ENCODE measurements at regions not wholly inside any gene's neighbourhood (a gene's known extent, or its start where the extent isn't known, plus 50 kb on each side); places are given as distances from the start of the nearest gene placed in this dataset.
"Not testable (repeated sequence)": the region's sequence is repeated elsewhere in the genome, so short reads cannot be mapped to it uniquely, and the experiment has no call there.

DNA sequence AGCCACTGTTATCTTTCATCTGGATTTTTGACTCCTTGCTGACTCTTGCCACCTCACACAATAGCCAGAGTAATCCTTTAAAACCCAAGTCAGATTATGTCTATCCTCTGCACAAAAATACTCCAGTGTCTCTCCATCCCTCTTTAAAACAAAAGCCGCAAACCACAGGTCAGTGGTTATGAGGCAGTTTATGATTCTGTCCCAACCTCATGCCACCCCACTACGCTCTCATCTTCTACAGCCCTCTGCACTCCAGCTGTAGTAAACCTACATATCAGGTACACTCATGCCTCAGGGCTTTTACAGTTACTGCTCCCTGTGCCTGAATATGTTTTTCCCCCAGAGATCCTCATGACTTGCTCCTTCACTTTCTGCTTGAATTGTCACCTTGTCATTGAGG lies 113.6 kb downstream of the PRR15 start:
- DNase-seq; H3K36me3 ChIP-seq (ENCODE audit: insufficient read depth, low read length); H3K9me2 ChIP-seq (replicated peaks; ENCODE audit: insufficient read depth, low read length); H2AFZ ChIP-seq (ENCODE audit: low read length); H4K20me1 ChIP-seq (ENCODE audit: insufficient read depth, low read depth, low read length); H3K4me1 ChIP-seq (ENCODE audit: low read length); H3K9ac ChIP-seq (ENCODE audit: low read length); H3K79me2 ChIP-seq (ENCODE audit: low read length); H3K4me2 ChIP-seq (ENCODE audit: low read depth, low read length, poor library complexity, severe bottlenecking); H3K9me3 ChIP-seq (ENCODE audit: low read length); H3K4me3 ChIP-seq (ENCODE audit: low read length); H3K27me3 ChIP-seq (ENCODE audit: low read length); H3K27ac ChIP-seq (ENCODE audit: low read length): not testable (repeated sequence)

DNA sequence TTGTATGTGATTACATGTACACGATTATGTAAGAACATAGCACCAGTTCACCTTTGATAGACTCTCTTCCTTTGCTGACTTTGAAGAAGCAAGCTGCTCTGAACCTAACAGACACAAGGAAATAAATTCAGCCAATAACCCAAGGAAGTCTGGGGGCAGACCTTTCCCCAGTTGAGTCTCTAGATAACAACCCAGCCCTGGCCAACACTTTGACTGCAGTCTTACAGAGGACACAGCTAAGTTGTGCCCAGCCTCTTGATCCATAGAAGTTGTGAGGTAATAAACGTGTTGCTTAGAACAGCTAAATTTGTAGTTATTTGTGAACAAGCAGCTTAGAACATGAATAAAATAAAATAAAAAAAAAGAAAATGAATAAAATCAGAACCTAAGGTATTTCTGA lies 116.3 kb downstream of the PRR15 start:
- not testable (repeated sequence) for H4K20me1 ChIP-seq (ENCODE audit: insufficient read depth, low read depth, low read length); H3K4me1 ChIP-seq (ENCODE audit: low read length); H3K27me3 ChIP-seq (ENCODE audit: low read length); H2AFZ ChIP-seq (ENCODE audit: low read length); H3K27ac ChIP-seq (ENCODE audit: low read length); H3K36me3 ChIP-seq (ENCODE audit: insufficient read depth, low read length); H3K9ac ChIP-seq (ENCODE audit: low read length); DNase-seq; H3K9me2 ChIP-seq (replicated peaks; ENCODE audit: insufficient read depth, low read length); H3K4me2 ChIP-seq (ENCODE audit: low read depth, low read length, poor library complexity, severe bottlenecking); H3K4me3 ChIP-seq (ENCODE audit: low read length); H3K79me2 ChIP-seq (ENCODE audit: low read length); H3K9me3 ChIP-seq (ENCODE audit: low read length)

DNA sequence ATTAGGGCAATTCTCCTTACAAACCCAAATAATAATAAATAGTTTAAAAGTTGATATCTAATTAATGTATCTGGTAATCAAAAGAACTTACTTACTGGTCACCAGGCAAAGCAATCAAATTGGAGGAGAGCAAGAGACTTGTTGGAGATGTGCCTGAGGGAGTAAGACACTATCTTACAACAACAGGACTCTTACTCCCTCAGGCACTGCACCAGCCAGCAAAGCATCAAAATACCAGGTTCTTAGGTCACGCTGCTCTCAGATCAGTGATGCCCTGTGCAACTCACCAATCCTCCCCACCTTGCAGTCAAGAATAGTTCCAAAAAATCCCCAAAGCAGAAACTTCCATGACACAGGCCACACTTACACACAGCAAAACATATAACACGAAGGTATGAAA lies 117.0 kb downstream of the PRR15 start:
- not testable (repeated sequence) for H3K27me3 ChIP-seq (ENCODE audit: low read length); H3K4me2 ChIP-seq (ENCODE audit: low read depth, low read length, poor library complexity, severe bottlenecking); H3K9me3 ChIP-seq (ENCODE audit: low read length); DNase-seq; H2AFZ ChIP-seq (ENCODE audit: low read length); H3K79me2 ChIP-seq (ENCODE audit: low read length); H3K4me3 ChIP-seq (ENCODE audit: low read length); H3K9ac ChIP-seq (ENCODE audit: low read length); H3K9me2 ChIP-seq (replicated peaks; ENCODE audit: insufficient read depth, low read length); H3K27ac ChIP-seq (ENCODE audit: low read length); H4K20me1 ChIP-seq (ENCODE audit: insufficient read depth, low read depth, low read length); H3K4me1 ChIP-seq (ENCODE audit: low read length); H3K36me3 ChIP-seq (ENCODE audit: insufficient read depth, low read length)

DNA sequence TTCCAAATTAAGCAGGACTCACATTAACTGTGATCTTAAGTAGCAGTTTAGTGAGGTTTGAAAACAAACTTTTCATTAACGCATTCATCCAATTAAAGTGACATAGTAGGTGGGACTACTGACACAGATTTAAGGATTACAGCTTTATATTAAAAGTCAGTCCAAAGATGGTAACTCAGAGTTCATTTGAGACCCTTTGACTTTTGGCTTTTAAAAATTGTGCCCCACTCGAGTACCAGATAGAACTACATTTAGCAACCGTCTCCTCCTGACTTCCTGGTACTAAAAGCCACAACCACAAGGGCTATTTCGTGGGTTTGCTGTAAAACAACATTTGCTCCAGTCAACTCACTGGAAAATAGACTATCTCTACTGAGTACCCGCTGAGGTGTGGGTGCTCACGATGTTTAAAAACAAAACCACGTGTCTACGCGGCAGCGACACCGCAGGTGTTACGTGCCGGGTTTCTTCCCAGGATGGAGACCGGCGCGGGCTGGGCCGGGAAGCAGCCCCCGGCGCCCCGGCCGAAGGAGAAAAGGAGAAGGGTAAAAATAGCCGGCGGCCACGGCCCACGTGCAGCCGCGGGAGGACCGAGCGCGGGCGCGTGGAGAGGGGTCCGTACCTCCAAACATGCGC lies 120.6 kb downstream of the PRR15 start:
- H2AFZ ChIP-seq (ENCODE audit: low read length): peak overlapping the region; percentile 89
- not testable (repeated sequence) for H3K9me3 ChIP-seq (ENCODE audit: low read length); H3K4me1 ChIP-seq (ENCODE audit: low read length); DNase-seq; H3K27ac ChIP-seq (ENCODE audit: low read length); H3K27me3 ChIP-seq (ENCODE audit: low read length); H3K79me2 ChIP-seq (ENCODE audit: low read length); H3K9me2 ChIP-seq (replicated peaks; ENCODE audit: insufficient read depth, low read length); H3K36me3 ChIP-seq (ENCODE audit: insufficient read depth, low read length); H4K20me1 ChIP-seq (ENCODE audit: insufficient read depth, low read depth, low read length)
- H3K4me3 ChIP-seq (ENCODE audit: low read length): peak overlapping the region; percentile 76
- peak overlapping the region; percentile 73 for H3K4me2 ChIP-seq (ENCODE audit: low read depth, low read length, poor library complexity, severe bottlenecking)
- H3K9ac ChIP-seq (ENCODE audit: low read length): peak overlapping the region; percentile 64; the same call in 1 of the 2 replicates

DNA sequence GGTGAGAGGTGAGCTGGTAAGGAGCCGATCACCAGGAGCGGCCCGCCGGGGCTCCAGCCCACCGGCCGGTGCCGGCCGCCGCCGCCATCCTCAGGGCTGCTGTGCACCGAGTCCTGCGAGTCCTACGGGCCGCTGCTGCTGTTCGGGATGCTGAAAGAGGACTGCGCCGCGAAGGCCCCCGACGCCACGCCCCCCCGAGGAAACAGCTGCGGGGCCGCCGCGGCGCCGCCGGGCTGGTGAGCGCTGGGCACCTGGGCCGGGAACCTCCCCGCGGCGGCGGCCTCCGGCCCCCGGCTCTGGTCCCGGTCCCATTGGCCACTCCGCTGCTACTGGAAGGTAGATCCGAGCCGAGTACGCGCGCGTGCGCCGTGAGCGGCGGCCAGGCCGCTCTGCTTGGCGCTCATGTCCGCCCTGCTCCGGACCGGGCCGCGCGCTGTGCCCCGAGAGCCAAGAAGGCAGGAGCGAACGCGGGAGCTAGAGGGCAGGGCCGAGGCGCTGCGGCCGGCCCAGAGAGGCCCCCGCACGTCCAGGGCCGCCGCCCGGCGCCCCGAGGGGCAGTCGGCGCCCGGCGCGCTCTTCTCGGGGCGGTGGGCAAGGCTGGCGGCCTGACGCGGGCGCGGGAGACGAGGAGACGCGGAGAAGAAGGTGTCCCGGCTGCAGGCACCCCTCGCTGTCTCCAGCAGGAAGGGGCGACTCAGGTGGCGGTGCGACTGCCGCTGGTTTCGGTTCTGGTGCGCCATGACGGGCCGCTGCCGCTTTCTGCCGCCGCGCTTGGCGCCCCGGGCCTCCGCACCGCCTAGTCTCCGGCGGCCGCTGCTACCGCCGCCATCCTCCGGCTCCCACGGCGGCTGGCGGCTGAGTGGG lies 121.3 kb upstream of the WIPF3 start:
- DNase-seq: peak; percentile 68
- H3K27me3 ChIP-seq (ENCODE audit: low read length): no peaks in the 10 kb centered on the region

DNA sequence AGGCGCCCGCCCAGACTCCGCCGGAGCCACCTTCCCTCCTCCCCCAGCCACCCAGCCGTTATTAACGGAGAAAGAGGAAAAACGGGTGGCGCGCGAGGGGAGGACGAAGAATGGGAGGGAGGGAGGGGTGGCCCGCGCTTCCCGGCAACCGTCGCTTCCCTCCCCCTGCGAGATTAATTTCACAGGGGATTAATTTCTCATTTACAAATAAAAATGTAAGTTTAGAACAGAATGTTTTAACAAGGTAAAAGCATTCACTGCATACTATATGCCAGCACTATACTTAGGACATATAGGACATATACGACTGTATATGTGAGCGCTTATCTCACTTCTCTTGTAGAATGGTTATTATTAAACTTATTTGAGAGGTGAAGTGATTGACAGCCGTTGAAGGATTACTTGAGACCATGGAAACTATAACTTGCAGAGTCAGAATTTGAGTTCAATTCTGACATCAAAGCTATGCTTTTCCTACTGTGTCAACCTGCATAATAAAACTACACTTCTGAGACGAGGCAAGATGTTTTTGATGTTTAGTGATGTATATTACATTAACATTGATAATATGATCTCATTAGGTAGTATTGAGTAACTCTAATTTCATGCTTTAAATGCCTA lies 120.5 kb upstream of the WIPF3 start:
- H3K4me1 ChIP-seq (ENCODE audit: low read length); H3K36me3 ChIP-seq (ENCODE audit: insufficient read depth, low read length); H3K79me2 ChIP-seq (ENCODE audit: low read length); H2AFZ ChIP-seq (ENCODE audit: low read length); H3K9me2 ChIP-seq (replicated peaks; ENCODE audit: insufficient read depth, low read length); DNase-seq; H3K27me3 ChIP-seq (ENCODE audit: low read length); H3K9me3 ChIP-seq (ENCODE audit: low read length); H4K20me1 ChIP-seq (ENCODE audit: insufficient read depth, low read depth, low read length); H3K27ac ChIP-seq (ENCODE audit: low read length): not testable (repeated sequence)
- peak overlapping the region; percentile 76 for H3K4me3 ChIP-seq (ENCODE audit: low read length)
- peak overlapping the region; percentile 73 for H3K4me2 ChIP-seq (ENCODE audit: low read depth, low read length, poor library complexity, severe bottlenecking)
- peak overlapping the region; percentile 64; the same call in 1 of the 2 replicates for H3K9ac ChIP-seq (ENCODE audit: low read length)

More for the DNA sequence above, 121.3 kb upstream of the WIPF3 start:
- Histone ChIP-seq H3K9me2 (replicated peaks; ENCODE audit: insufficient read depth, low read length) (no peaks in the 10 kb centered on the region), H4K20me1 (ENCODE audit: insufficient read depth, low read depth, low read length) (no peaks in the 10 kb centered on the region), H3K4me1 (ENCODE audit: low read length) (peaks cover 8% of the 10 kb centered on the region), H3K27ac (ENCODE audit: low read length) (no peak overlapping the region), H3K4me2 (ENCODE audit: low read depth, low read length, poor library complexity, severe bottlenecking) (peak overlapping the region; percentile 73), H3K36me3 (ENCODE audit: insufficient read depth, low read length) (no peaks in the 10 kb centered on the region), H3K4me3 (ENCODE audit: low read length) (peak overlapping the region; percentile 76), H2AFZ (ENCODE audit: low read length) (peak overlapping the region; percentile 89), H3K9ac (ENCODE audit: low read length) (peak overlapping the region; percentile 64), H3K9me3 (ENCODE audit: low read length) (no peaks in the 10 kb centered on the region), H3K79me2 (ENCODE audit: low read length) (no peaks in the 10 kb centered on the region)

DNA sequence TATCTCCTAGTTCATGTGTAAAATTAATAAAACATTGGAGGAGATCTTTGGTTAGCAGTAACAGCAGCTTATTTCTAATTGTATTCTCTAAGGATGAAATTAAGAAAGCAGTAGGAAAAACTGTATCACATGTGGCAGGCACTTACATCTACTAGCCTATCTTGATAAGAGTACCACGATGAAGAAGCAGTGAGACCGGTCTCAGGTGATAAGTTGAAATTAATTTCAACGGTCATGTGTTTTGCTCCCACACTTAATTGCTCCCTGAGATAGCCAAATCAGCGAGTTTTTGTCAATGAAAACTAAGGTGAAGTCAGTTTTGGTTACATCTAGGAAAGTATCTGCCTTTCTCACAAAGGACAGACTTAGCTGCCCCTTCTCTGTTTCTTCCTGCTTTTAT lies 115.8 kb upstream of the WIPF3 start:
- not testable (repeated sequence) for H3K27ac ChIP-seq (ENCODE audit: low read length); H3K9me3 ChIP-seq (ENCODE audit: low read length); H3K27me3 ChIP-seq (ENCODE audit: low read length); H3K4me1 ChIP-seq (ENCODE audit: low read length); H3K4me2 ChIP-seq (ENCODE audit: low read depth, low read length, poor library complexity, severe bottlenecking); H3K9me2 ChIP-seq (replicated peaks; ENCODE audit: insufficient read depth, low read length); H2AFZ ChIP-seq (ENCODE audit: low read length); H4K20me1 ChIP-seq (ENCODE audit: insufficient read depth, low read depth, low read length); DNase-seq; H3K9ac ChIP-seq (ENCODE audit: low read length); H3K36me3 ChIP-seq (ENCODE audit: insufficient read depth, low read length); H3K4me3 ChIP-seq (ENCODE audit: low read length); H3K79me2 ChIP-seq (ENCODE audit: low read length)

DNA sequence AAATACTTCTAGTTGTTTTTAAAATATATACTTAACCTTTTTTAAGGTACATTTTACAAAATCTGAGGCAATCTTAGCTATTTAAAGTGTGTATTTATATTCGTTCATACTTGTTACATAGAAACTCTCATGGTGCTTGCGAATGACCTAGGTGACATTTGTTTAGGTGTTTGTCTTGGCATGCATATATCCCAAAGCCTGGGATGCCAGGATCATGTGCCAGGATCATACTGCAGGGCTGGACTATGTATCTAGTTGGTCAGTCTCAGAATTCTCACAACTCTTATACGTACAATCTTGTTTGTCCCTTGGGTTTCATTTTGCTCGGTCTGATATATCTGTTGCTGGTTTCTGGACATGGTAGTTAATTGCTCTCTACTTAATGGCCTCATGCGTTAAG lies 109.9 kb upstream of the WIPF3 start:
- H4K20me1 ChIP-seq (ENCODE audit: insufficient read depth, low read depth, low read length); H3K9me3 ChIP-seq (ENCODE audit: low read length); H3K36me3 ChIP-seq (ENCODE audit: insufficient read depth, low read length); H3K4me1 ChIP-seq (ENCODE audit: low read length); H2AFZ ChIP-seq (ENCODE audit: low read length); H3K27me3 ChIP-seq (ENCODE audit: low read length); H3K4me3 ChIP-seq (ENCODE audit: low read length); DNase-seq; H3K9me2 ChIP-seq (replicated peaks; ENCODE audit: insufficient read depth, low read length); H3K9ac ChIP-seq (ENCODE audit: low read length); H3K4me2 ChIP-seq (ENCODE audit: low read depth, low read length, poor library complexity, severe bottlenecking); H3K79me2 ChIP-seq (ENCODE audit: low read length); H3K27ac ChIP-seq (ENCODE audit: low read length): not testable (repeated sequence)

Measured in Karpas-422 (cell line).